ENCODE measurements at regions not wholly inside any gene's neighbourhood (a gene's known extent, or its start where the extent isn't known, plus 50 kb on each side); places are given as distances from the start of the nearest gene placed in this dataset.

DNA sequence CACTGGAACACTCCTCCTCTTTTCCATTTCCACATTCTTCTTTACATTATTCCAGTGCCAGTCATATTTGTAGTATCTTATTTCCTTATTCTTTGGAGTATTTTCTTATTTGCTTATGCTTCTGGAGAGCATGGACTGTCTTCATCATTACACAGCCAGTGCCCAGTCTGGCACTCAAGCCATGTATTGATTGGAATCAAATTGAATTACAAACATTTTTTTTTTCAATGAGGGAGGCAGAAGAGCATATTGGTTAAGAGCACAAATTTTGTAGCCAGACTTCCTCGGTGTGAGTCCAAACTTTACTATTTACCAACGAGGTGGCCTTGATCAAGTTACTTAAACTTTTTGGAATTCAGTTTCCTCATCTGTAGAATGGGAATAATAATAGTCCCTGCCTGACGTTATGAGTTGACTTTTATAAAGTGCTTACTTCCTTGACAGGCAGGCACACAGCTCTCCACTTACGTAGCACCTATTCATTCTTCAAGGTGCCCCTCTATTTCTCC lies 186.6 kb upstream of the BCL6 start:
- no peak for DNase-seq

DNA sequence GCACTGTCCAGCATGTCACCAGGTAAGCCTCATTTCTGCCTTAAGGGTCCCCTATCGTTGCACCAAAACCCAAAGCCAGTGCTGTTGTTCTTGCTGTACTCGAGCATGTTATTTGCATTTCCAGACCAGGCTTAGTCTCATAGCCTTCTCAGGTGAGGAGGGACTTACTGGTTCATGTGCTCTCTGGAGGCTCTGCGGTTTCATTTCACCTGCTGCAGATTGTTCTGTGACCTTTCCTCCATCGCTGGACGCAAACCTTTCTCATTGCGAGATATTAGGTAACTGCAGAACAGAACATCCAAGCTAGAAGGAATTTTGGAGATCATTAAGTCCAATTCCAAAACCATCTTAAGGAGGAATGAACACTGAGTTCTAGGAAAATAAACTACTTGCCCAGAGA lies 187.3 kb upstream of the BCL6 start:
- DNase-seq: no peak

DNA sequence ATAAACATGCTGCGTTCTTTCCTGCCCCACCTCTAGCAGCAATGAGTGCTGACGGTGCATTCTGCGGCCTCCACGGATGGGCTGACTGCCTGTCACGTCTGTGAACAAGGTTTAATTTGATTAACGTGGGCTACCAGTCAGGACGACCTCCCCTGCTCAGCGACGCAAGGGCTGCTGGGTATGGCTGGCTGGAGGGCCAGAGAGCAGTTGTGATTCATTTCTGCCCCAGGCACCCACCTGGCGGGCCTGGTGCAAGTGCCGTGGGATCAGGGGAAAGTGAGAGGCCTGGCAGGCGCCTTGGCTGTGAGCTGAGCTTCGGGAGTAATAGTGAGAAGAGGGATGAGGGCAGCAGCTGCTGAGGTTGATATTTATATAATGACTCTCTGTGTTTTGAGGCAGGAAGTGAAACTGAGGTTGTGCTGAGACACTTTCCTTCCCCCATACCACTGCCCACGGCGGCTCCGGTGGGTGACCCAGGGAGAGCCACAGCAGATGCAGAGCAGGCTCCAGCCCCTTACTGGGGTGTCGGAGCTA lies 190.4 kb upstream of the BCL6 start:
- DNase-seq: no peak

DNA sequence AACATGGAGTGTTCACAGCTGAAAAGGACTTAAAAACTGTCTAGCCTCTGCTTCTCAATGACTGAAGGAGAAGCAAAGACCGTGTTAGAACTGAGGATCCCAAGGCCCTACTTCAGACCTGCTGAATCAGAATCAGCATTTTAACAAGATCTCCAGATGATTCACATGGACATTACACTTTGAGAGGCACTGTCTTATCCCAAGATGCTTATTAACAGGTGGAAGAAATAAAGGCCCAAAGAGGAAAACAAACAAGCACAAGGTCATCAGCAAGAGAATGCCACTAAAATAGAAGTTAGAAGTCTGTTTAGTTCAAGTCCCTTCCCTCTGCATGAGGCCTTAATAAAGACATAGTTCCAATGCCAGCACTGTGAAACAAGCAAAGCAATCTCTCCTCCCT lies 191.4 kb upstream of the BCL6 start:
- DNase-seq: no peak

DNA sequence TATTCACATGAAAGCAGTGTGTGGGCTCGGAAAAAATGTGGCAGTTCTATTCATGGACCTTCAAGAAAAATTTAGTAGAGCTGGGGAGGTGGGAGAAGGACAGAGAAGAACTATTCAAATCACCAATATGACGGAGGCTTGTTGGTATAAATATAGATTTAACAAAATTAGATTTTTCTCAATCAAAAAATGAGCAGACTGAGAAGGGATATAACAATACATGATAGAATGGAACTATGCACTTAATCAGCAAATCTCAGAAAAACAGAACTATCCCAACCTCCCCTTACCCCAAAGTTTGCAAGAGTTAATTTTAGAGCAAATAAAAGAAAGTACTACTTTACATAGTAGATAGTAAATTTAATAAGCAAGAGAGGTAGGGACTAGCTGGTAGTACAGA lies 194.6 kb upstream of the BCL6 start:
- DNase-seq: no peak

DNA sequence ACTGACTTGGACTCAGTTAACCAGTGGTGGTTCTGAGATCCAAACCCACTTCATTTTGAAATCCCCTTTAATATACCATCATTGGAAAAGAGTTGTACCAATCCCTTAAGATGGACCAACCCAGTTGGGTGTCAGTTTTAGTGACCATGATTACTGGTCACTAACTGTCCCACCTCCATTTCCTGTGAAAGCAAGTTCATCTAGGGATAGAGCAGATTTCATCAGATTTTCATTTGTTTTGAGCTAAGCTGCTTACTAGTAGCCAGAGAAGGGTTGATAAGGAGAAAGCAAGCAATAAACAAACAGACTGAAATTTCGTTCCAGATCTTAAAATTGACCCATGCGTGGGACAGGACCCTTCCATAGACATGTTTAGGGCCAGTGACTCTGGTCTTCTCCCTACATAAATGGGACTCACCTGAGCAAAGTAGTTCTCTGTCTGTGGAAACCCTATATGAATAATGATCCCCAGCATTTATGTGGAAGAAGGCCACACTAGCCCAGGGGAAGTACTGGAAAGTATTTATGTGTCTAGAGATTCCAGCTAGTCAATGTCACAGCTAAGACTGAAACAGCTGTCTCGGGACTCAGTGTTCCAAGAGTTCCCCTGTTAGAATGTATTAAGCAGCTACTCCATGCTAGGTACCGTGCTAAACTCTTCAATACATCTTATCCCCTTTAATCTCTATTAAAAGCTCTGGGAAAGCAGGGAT lies 196.0 kb upstream of the BCL6 start:
- peak; percentile 25 to 67 for DNase-seq

DNA sequence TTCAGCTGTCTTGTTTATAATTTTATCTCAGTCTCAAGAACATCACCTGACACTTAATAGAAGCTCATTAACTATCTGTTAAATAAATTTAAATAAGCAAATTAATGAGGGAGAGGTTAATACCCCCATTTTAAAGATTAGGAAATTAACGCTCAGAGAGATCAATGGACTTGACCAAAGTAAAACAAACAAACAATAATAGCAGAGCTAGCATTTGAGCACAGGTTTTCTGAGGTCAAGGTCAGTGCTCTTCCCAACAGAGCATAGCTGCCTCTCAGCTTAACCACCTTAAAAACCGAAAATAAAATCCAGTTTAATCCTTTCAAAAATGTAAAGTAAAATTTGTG lies 196.6 kb upstream of the BCL6 start:
- no peak for DNase-seq

DNA sequence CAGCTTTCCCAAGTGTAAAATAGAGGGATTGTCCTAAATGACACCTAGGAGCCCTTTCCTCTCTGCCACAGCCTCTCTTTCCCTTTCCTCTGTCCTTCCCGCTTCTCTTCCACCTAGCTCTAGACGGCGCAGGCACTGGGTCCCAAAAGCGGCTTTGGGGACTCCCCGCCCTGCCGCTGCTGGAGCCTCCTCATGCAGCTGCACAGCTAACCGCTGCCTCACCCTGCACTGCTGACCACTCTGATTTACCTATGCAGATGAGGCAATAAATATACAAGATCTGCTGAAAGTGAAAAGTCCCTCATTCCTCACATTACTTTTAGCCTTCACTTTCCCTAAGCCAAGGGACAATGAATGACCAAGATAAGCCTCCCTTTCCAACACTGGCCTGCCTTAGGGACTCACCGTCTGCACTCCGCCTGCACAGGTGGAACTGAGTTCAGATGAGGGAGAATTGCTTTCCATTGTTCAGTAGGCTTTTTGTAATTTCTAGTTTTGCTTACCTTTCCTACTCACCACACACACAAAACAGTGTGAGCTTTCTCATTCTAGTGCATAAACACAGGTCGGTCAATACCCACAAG lies 197.5 kb upstream of the BCL6 start:
- no peak for DNase-seq

DNA sequence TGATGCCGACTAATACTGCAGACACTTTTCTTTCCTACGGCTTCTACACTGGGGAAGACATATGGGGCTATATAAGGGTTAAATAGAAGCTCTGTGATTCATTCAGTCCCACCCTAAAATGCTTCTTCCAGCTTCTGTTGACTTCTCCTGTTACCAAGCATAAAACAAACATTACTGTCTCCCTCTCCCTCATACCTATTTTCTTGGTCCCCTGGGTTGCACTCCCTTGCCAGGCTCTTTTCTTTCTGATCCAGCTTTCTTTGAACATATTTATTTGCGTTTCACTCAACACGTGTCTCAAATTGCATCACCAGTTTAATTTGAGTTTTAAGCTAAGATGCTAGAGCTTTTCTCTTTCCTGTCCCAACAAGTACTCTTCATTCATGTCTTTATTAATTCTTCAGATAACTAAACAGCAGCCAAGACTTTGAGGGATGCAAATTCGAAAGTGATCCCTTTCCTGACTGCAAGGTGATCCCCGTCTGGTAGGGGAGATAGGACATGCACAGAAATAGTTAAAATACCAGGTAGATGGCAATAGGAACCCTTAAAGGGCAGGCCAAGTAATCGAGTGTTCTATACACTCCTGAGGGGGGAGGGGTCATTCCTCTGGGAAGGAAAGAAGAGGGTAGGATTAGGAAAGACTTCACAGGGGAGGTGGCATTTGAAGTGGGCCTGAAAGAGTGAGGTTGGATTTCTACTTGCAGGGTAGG lies 198.6 kb upstream of the BCL6 start:
- no peak for DNase-seq

DNA sequence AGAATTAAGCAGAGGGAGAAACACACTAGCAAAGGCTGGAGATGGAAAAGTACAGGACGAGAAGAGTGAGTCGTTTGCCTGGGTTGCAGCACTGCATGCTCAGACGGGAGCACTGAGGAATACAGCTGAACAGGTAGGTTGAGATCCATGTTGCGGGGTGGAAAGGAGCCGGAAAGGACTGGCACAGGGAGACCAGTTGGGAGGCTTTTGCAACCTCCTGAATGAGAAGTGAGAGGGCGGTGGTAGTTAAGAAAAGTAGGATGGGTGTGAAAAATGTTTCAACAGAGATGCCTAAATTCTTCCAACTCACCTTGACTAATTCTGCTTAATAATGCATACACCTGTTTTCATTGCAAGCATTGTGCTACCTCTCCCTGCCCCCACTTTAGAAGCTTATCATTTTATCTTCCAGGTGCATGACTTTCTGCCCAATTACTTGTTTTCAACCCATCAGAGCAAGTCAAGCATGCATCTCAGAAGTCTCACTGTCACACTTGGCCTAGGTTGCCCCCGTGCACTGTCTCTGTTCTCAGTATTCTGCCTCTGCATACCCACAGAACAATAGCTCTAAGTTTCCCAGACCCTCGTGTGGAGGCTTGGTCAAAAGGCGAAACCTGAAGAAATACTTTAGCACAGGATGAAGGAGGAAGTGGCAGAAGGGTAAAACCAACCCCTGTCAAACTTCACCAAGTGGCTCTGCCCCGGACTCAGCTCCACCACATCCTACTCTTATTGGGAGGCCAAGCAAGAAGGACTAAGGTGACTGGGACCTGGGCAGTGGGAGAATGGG lies 199.3 kb upstream of the BCL6 start:
- no peak for DNase-seq

DNA sequence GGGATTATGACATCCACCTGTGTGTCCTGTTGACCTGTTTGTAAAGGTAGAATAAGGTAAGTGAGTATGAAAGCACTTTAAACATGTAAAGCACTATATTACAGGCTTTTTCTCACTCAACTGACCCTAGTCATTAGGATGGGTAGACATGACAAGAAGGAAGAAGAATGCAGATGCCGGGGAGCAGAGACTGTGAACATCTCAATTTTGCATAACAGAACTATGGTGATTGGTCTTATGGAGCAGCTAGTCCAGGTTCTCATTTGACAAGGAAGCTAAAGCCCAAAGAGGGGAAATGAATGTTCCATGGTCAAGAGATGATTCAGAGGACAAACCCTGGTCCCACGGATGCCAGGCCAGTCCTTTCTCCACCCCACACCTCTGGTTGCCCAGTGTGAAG lies 200.1 kb upstream of the BCL6 start:
- DNase-seq: no peak

DNA sequence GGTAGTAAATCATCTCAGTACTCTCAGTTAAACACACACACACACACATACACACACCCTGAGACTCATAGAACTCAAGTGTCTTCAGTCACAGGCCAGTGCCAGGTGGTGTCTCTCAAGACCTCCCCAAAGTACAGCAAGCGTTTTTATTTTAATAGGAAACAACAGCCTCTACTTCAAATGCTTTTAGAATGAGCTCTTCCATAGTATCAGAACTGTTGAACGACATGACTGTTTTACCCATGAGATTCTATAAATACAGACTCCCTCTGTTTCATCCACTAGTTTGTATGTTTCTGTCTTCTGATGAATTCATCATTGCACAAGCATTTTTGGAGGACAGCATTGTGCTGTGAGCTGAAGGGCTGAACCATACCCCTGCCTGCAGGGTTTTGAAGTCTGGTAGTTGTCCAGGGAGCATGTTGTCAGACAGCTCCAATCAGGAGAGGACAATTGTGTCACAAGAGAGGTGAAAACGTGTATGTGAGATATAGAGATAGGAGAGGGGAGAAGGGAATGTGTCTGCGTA lies 201.0 kb upstream of the BCL6 start:
- peak; percentile 4 to 60 for DNase-seq

DNA sequence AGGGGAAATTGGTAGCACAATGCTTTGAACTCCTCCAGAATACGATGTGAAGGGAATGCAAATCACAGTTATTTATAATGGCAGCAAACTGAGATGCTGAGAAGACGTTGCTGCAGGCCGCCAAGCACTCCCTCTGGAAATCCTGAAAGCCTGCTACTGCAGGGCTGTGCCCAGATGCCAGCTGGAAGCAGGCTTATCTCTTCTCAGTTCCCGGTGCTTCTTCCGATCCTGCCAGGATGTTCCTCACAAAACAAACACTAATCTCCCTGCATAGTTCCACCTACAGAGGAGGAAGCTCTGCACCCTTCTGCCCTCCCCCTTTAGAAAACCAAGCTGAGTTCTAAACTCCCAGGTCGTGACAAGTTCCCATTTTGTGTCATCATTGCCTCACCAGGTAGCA lies 201.7 kb upstream of the BCL6 start:
- peak in 1 of 2 experiments; percentile 35 for DNase-seq

DNA sequence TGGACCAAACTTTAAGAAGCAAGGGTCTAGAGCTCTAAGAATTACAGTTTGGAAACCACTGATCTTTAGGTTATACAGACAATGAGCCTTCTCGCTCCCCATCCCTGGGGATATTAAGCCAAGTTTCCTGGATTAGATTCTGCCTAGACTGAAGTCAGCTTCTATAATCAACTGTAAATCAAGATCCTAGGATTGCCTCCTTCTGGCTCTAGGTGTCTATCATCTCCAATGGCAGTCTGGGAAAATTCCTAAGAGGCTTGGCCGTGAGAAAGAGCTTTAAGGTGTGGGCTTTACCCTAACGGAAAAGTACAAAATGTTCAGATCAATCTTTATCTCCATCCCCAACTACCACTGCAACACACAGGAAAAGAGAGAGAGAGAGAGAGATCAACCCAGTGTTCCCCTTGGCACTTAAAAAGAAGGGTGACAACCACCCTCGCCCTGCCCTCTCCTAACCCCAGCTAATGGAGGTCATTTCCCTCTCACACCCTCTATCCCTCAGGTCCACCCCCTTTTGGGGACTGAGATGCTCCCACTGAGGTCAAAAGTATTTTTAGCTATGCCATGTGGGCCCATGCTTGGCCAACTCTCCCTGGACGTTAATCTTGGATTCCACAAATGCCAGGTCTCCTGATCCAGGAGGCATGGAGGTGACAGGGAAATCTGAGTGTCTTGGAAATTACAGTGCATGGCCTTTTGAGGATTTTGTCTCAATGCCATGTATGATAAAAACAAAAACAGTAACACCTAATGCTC lies 202.8 kb upstream of the BCL6 start:
- DNase-seq: no peak

DNA sequence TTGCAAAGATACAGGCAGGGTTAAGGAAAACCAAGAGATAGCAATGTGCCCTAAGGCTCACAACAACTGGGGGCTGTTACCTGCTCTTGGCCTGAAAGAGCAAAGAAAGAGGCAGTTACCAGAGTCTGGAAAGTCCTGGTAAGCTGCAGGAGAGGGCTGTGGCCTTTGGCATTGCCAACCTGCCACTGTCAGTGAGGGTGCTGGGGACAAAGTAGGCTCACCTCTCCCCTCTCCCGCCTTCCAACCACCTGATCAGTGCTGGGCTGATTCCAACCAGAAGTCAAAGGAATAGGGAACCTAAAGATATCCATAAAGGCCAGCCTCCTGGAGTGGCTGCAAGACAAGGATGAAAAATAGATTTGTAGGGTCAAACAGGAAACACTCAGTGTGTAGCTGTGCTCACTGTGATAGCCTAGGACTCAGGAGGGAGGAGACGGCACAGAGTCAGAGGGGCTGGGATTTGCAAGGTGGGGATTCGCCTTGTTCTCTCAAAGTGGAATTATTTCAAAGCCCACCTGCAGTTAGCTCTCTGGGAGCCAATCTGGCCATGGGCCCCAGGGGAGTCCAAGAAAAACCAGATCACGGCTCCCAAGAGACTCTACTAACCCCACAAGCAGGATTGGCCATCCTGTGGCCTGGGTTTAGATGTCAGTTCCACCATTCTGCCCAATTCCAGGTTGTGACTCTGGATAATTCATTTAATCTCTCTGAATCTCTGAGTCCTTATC lies 204.0 kb upstream of the BCL6 start:
- no peak for DNase-seq

DNA sequence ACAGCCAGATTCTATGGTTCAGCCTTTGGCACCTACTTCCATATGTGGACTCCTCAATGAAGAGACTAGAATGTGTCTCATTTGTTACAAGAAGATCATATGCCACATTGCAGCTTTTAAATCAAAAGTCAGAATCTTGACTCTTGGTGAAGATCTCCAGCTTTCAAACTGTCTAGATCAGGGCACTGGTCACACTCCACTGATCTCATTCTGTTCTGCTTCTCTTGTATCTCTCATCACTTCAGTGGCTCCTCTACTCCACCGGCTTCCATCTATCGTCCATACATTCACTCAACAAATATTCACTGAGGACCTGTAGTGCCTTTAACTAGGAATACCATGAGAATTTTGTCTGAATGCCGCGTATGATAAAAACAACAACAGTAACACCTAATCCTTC lies 203.3 kb upstream of the LPP start:
- no peak for DNase-seq

DNA sequence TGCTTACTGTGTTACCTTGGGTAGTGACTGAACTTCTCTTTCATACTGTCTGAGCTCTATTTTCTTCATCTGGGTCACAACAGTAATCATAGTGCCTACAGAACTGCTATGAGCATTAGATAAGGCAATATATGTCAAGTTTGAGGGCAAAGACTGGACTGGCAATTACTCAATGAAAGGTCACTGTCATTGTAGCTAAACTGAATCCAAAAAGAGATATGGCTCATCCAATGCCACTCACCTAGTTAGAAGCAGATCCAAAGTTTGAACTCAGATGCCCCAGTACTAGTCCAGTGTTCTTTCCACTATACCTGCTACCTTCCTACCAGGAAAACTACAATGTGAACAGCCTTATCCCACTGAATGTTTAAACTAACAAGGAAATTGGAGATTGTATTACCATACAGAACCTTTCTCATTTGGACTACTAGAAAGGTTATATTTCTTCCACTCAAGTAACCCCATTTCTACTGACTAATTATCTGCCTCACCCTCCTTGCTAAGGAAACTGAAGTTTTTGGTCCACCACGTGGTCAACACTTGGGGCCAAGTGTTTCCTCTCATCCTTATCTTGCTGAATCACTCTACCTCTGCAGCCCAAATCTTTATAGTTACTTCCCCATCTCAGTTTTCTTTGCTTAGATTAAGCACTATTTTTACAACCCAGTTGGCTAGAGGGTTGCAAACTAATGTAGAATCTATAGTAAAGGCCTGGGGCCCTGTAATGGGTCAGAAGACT lies 202.3 kb upstream of the LPP start:
- DNase-seq: no peak

DNA sequence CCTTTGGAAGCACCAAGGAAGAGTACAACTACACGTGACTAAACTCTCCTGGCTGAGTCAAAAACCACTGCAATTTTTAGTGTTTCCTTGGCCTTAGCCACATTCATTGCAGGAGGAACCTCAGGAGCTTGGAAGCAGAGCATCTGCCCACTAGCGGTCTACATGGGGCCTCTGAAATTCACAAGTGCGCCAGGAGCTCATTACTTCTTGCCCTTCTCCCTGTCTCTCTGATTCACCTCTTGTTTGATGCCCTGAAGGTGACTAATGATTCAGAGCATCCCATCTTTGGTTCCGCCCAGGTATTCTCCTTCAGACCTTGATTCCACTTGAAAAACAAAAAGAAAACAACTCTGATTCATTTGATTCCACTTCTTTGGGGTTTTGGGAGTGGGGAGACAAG lies 201.1 kb upstream of the LPP start:
- DNase-seq: no peak

DNA sequence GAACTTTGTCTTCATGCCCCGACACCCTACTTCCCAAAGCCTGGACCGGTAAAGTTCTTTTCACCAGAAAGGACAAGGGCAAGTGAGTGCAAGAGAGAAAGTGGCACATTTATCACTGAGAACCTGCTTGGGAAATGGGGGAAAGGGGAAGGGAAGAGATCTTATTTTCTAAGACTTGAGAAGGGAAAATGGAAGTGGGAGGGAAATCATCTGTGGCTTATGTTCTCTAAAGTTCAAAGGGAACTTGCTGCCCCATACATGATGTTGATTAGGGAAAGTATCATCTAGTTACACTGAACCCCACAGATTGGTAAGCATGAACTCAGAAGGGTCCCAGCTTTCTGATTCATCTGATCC lies 199.5 kb upstream of the LPP start:
- DNase-seq: no peak

DNA sequence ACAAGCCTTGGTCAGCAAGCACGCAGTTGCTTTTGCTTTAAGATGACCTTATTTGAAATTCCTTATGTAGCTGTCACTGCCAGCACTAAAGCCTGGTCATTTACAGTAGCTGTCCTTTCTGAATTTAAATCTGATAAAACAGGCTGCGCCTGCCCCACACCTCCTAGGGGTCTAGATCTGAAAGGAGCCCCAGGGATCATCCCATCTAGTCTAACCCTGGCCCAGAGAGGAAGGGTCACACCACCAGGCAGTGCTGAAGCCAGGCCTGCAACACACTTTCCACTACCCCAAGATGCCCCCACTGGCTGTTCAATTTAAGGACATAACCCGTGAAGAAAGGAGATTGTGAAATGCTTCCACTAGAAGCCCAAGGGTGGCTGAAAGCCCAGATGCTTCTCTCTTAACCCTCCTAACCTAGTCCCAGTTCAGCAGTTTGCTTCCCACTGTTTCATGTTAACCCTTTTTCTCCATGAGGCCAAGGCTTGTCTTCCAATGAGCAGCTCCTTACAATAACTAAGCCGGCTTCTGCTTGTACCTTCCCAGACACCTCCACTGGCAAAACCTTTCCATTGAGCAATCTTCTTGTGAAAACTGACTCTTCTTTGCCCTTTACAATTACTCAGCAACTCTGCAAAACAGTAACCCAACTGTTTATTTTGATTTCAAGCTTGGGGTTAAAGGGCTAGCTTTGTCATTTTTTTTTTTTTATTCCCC lies 198.9 kb upstream of the LPP start:
- no peak for DNase-seq
